T-helper 1 cell (primary cell): ENCODE measurements at regions not wholly inside any gene's neighbourhood (a gene's known extent, or its start where the extent isn't known, plus 50 kb on each side); places are given as distances from the start of the nearest gene placed in this dataset.
"Not testable (repeated sequence)": the region's sequence is repeated elsewhere in the genome, so short reads cannot be mapped to it uniquely, and the experiment has no call there.

Experiments
- DNase-seq, 5 donors: peaks; one replicate each; pipeline ENCODE4 v3.0.0-alpha.2; 2012 to 2020

- DNase-seq, result no peak
Observed at GRCh38 chr12:25883026-25883916, 75.2 kb upstream of the RASSF8 start.

DNA sequence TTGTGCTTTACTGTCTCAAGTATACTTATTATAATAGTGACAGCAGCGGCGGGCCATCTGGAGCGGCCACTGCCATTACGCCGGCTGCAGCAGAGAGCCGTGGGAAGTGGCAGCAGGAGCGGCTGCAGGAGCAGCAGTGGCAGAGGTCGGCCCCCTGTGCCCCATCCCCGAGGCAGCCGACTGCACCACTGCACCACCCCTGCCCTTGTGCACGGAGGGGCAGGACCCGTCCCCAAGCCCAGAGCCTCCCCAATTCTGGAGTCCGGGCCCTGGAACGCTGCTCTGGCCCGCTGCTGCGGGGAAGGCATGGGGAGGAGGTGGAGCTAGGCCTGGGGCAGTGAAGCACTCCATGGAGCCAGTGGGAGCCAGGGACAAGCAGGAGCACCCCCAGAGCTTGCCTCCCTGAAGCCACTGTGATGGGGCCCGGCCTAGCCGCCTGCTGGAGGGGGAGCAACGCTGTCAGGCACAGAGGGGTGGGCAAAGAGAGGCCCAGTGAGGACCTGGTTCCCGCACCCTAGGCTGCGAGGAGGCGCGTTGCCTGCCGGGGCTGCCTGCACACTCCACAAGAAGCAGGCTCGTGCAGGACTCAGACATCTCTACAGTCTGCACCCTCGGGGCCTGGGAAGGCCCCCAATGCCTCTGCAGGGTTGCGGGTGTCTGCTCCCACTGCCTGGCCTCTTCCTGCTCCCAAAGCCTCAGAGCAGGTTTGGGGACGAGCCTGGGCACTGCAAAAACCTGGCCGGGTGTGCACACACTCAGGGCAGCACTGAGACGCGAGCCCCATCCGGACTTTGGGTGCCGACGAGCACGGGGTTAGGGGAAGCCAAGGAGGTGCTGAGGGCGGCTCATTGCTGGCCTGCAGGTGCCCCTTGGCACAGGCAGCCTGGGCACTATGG lies 74.2 kb upstream of the RASSF8 start:
- no peak for DNase-seq

DNA sequence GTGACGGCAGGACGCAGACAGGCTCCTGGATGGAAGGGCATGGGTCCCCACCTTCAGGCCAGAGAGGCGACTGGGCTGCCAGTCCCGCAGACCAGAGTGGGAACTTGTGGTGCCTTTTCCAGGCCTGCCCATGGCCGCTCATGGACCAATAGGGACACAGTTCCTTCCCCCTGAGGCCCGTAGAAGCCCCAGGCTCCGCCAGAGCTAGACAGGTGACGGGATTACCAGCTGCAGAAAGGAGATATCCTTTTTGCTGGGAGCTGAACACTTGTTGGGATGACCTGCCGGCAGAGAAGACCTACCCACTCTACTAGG lies 73.6 kb upstream of the RASSF8 start:
- no peak for DNase-seq

GRCh38 chr12:25886396-25886795 lies 72.1 kb upstream of the RASSF8 start:
- DNase-seq, result no peak

DNA sequence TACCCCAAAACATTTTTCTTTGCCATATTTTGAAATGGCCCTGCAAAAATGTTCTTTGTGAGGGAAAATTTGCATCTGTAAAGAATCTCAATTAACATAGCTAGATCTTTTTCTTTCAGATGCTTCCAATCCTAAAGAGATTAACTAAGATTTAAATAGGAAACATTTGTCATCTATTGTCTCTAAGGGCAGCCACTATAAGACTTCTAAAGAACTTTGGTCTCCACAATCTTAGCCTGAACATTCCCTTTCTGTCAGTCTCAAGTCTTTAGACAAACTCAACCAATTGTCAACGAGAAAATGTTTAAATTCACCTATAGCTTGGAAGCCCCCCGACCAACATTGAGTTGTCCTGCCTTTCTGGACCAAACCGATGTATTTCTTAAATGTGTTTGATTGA lies 71.1 kb upstream of the RASSF8 start:
- no peak for DNase-seq

GRCh38 chr12:25889185-25889584 lies 69.3 kb upstream of the RASSF8 start:
- DNase-seq, result no peak

- not testable (repeated sequence) for DNase-seq
Observed at GRCh38 chr12:25891095-25891494, 67.4 kb upstream of the RASSF8 start.

GRCh38 chr12:25894759-25895158 lies 63.7 kb upstream of the RASSF8 start:
- DNase-seq, result no peak

DNA sequence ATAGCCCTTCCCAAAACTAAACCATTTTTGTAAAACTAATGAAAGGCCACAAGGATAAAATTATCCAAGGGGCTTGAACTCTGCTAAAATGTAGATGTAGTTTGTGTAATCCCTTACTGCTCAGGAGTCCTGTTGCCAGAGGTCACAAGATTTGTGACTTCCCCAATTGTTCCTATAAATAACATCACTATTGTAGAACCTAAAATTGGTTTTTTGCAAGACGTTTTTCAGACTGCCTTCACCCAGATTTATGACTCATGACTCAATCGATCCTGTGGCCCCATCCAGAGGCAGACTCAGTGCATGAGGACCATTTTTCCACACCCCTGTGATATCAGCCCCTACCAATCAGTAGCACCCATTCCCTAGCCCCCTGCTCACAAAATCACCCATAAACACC lies 61.5 kb upstream of the RASSF8 start:
- no peak for DNase-seq

DNA sequence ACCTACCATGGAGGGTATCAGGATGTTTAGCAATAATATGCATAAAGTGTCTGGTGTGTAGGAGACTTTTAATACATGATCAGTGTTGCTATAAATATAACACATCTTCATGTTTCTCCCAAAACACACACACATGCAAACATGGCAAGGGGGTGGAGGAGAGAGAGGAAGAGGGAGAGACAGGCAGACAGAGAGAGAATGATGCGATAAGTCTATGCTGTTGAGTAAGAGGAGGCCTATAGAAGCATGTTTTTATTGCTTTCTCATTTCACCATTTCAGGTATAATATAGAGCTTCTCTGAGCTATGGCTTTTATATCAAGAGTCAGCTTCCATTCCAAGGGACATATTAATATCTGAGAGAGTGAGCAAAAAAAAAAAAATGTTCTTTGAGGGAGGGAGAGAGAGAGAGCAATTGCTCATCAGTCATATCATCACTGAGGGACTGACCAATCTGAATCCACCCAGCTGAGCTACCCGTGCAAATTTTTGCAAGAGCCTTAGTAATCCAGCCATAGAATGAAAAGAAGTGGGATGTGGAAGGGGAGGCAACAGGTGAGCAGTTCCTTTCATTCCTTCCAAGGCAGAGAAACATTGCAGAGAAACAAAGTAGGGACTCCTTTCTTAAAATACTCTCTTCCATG lies 54.8 kb upstream of the RASSF8 start:
- DNase-seq, result no peak

DNA sequence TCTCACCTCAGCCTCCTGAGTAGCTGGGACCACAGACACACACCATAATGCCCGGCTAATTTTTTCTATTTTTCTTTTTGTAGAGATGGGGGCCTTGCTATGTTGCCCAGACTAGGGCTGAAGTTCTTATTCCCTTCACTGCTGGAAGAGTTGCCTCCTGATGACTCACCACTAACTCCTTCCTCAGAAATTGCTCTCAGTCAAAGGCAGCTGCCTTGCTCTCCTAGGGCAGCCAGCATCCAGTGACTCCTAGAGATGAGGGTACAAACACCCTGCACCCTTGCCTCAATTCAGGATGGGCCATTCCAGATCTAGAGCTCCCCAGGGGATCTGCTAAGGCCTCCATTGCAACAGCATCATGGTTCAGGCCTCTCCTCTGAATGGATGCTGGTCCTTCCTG lies 54.0 kb upstream of the RASSF8 start:
- no peak for DNase-seq

- DNase-seq, result no peak
Observed at GRCh38 chr12:25906651-25907340, 51.7 kb upstream of the RASSF8 start.
